Ascending aorta (tissue), 2 donors: ENCODE measurements at regions not wholly inside any gene's neighbourhood (a gene's known extent, or its start where the extent isn't known, plus 50 kb on each side); places are given as distances from the start of the nearest gene placed in this dataset.

Experiments
- DNase-seq, 2 donors: peaks; one replicate each; pipeline ENCODE4 v3.0.0-alpha.2; 2019; ENCODE audit warnings: low spot score in 2 of 2
- H3K27ac ChIP-seq, 2 donors: fragments of 200-600 bp; sonication (generic); one replicate each; pipeline ENCODE4 v1.5.1; 2016 to 2017; ENCODE audit warnings: mild to moderate bottlenecking in 1 of 2
- H3K27me3 ChIP-seq: fragments of 200-600 bp; sonication (generic); one replicate; pipeline ENCODE4 v1.5.1; 2017
- H3K36me3 ChIP-seq, 2 donors: fragments of 200-600 bp; sonication (generic); one replicate each; pipeline ENCODE4 v1.5.1; 2016
- H3K4me1 ChIP-seq, 2 donors: fragments of 200-600 bp; sonication (generic); one replicate each; pipeline ENCODE4 v1.5.1; 2016 to 2017; ENCODE audit warnings: mild to moderate bottlenecking in 1 of 2
- H3K4me3 ChIP-seq, 2 donors: fragments of 200-600 bp; sonication (generic); one replicate each; pipeline ENCODE4 v1.5.1; 2016 to 2017; ENCODE audit warnings: mild to moderate bottlenecking in 1 of 2
- H3K9me3 ChIP-seq, 2 donors: fragments of 200-600 bp; sonication (generic); one replicate each; pipeline ENCODE4 v1.5.1; 2016
- intact Hi-C: fragments of 100-400 bp; cut with DNase I; formaldehyde crosslinking; loops from one replicate; pipeline ENCODE4 v1.15.1; 2023
- TF ChIP-seq, protein P1 (sequence below), 3 experiments: fragments of 200-600 bp in 2 of 3; fragments of 450-650 bp in 1 of 3; sonication (generic) in 2 of 3; IDR thresholded peaks; one replicate each; pipeline ENCODE4 v1.5.1; 2016 to 2019; ENCODE audit warnings: antibody characterized with exemption in 3 of 3, mild to moderate bottlenecking in 1 of 3, moderate library complexity in 1 of 3

GRCh38 chr1:221806984-221807383 is 65.1 kb upstream of the DUSP10 start:
- Histone ChIP-seq H3K4me3 (no peak overlapping the region), H3K9me3 (no peaks in the 10 kb centered on the region), H3K4me1 (no peaks in the 10 kb centered on the region), H3K27me3 (no peaks in the 10 kb centered on the region), H3K27ac (no peak overlapping the region), H3K36me3 (no peaks in the 10 kb centered on the region)
- intact Hi-C loops: no loop called here
- TF ChIP-seq, protein P1, sequence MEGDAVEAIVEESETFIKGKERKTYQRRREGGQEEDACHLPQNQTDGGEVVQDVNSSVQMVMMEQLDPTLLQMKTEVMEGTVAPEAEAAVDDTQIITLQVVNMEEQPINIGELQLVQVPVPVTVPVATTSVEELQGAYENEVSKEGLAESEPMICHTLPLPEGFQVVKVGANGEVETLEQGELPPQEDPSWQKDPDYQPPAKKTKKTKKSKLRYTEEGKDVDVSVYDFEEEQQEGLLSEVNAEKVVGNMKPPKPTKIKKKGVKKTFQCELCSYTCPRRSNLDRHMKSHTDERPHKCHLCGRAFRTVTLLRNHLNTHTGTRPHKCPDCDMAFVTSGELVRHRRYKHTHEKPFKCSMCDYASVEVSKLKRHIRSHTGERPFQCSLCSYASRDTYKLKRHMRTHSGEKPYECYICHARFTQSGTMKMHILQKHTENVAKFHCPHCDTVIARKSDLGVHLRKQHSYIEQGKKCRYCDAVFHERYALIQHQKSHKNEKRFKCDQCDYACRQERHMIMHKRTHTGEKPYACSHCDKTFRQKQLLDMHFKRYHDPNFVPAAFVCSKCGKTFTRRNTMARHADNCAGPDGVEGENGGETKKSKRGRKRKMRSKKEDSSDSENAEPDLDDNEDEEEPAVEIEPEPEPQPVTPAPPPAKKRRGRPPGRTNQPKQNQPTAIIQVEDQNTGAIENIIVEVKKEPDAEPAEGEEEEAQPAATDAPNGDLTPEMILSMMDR (IDR thresholded peaks at IDR 0.05): no peak
- DNase-seq: no peak

DNA sequence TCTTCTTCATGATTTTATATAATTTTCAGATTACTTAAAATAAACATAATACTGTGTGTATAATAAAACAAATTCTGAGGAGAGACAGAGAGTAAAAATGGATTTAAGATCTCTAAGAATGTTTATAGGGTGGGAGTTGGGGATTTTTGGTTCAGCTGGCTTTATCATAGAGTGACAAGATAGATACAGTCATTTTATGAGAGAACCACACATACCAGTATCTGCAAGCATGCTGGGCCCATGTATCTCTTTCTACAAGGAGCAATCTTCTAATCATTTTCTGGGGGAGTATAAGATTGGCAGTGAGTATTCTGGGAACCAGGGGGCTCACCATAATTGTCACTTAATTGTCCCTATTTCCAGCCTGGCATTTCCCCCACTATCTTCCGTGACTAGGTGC is 64.3 kb upstream of the DUSP10 start:
- no peak for DNase-seq
- Histone ChIP-seq H3K27me3 (no peaks in the 10 kb centered on the region), H3K36me3 (no peaks in the 10 kb centered on the region), H3K4me1 (no peaks in the 10 kb centered on the region), H3K9me3 (no peaks in the 10 kb centered on the region), H3K4me3 (no peak overlapping the region), H3K27ac (no peak overlapping the region)
- TF ChIP-seq, protein P1 (IDR thresholded peaks at IDR 0.05): no peak
- intact Hi-C loops: no loop called here

- Histone ChIP-seq H3K27me3 (no peaks in the 10 kb centered on the region), H3K4me1 (no peaks in the 10 kb centered on the region), H3K27ac (no peak overlapping the region), H3K36me3 (no peaks in the 10 kb centered on the region), H3K9me3 (no peaks in the 10 kb centered on the region), H3K4me3 (no peak overlapping the region)
- TF ChIP-seq, protein P1 (IDR thresholded peaks at IDR 0.05): no peak
- DNase-seq: no peak
- intact Hi-C loops: no loop called here
Observed at GRCh38 chr1:221805121-221805520, 63.2 kb upstream of the DUSP10 start.

- H3K27ac ChIP-seq: no peak overlapping the region
- H3K36me3 ChIP-seq: no peaks in the 10 kb centered on the region
- TF ChIP-seq, protein P1 (IDR thresholded peaks at IDR 0.05): no peak
- no peaks in the 10 kb centered on the region for H3K9me3 ChIP-seq
- intact Hi-C loops: no loop called here
- H3K4me3 ChIP-seq: no peak overlapping the region
- no peak for DNase-seq
- H3K27me3 ChIP-seq: no peaks in the 10 kb centered on the region
- H3K4me1 ChIP-seq: no peaks in the 10 kb centered on the region
Observed at GRCh38 chr1:221804303-221804702, 62.4 kb upstream of the DUSP10 start.

DNA sequence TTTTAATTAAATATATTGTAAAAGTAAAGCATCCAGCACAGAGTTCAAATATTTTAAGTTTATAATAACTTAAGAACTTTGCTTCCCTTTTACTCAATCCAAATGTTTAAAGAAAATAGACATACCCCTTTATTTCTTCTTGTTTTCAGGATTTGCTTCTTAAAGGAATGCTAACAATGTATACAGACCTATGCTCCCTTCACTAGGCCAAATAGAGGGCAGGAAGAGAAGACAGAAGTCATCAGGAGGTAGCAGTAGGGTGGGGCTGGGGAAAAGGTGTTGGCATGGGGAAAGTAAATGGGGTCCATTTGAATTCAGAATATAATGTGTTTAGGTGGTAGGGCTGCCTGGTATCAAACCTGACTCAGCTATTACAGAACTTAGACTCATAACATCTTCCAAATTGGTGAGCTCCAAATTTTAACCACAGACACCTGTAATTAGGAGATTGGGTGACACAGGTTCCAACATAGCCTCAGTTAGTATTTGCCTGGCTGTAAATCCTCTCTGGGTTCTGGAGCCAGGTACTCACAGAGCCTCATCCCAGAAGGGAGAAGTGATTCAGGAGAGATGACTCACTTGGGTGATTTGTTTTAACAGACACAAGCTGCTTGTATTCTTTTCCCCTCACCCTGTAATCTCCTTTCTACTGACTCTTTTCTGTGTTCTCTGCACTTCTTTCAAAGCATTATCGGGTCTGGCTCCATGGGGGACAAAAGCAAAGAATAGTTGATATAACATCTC is 60.1 kb upstream of the DUSP10 start:
- TF ChIP-seq, protein P1 (IDR thresholded peaks at IDR 0.05): no peak
- no peaks in the 10 kb centered on the region for H3K27me3 ChIP-seq
- H3K27ac ChIP-seq: no peak overlapping the region
- no peaks in the 10 kb centered on the region for H3K4me1 ChIP-seq
- H3K36me3 ChIP-seq: no peaks in the 10 kb centered on the region
- DNase-seq: no peak
- intact Hi-C loops: no loop called here
- no peak overlapping the region for H3K4me3 ChIP-seq
- no peaks in the 10 kb centered on the region for H3K9me3 ChIP-seq

GRCh38 chr1:221801251-221801661 is 59.4 kb upstream of the DUSP10 start:
- Histone ChIP-seq H3K27ac (no peak overlapping the region), H3K4me1 (no peaks in the 10 kb centered on the region), H3K9me3 (no peaks in the 10 kb centered on the region), H3K36me3 (no peaks in the 10 kb centered on the region), H3K27me3 (no peaks in the 10 kb centered on the region), H3K4me3 (no peak overlapping the region)
- TF ChIP-seq, protein P1 (IDR thresholded peaks at IDR 0.05): no peak
- DNase-seq: no peak
- intact Hi-C loops: no loop called here
